ENCODE measurements at regions not wholly inside any gene's neighbourhood (a gene's known extent, or its start where the extent isn't known, plus 50 kb on each side); places are given as distances from the start of the nearest gene placed in this dataset.

GRCh38 chr14:26191123-26191522 is 406.7 kb downstream of the NOVA1 start:
- TF ChIP-seq SPI1 (IDR thresholded peaks at IDR 0.05; ENCODE audit: borderline replicate concordance, low read depth) (no peak), CTCF (IDR thresholded peaks at IDR 0.05; ENCODE audit: insufficient read depth, low read length) (no peak)
